Mesenchymal stem cell (in vitro differentiated cells and primary cell): ENCODE measurements at regions not wholly inside any gene's neighbourhood (a gene's known extent, or its start where the extent isn't known, plus 50 kb on each side); places are given as distances from the start of the nearest gene placed in this dataset.

ENCODE experiments used
- DNase-seq: peaks from one replicate; pipeline ENCODE4 v3.0.0-alpha.2; 2013
- H2AFZ ChIP-seq: one replicate; pipeline ENCODE4 v1.6.1; 2013; ENCODE audit warnings: low read depth, mild to moderate bottlenecking, control low read depth, inconsistent platforms, low read length, moderate library complexity
- H2AK5ac ChIP-seq: 2 replicates; pipeline ENCODE4 v1.6.1; 2013; ENCODE audit warnings: low read length, moderate library complexity, mild to moderate bottlenecking, inconsistent platforms; ENCODE audit not compliant: severe bottlenecking
- H2BK120ac ChIP-seq: one replicate; pipeline ENCODE4 v1.6.1; 2013; ENCODE audit warnings: low read depth, mild to moderate bottlenecking, inconsistent platforms, low read length, moderate library complexity
- H2BK12ac ChIP-seq, 2 experiments: one replicate each; pipeline ENCODE4 v1.6.1; 2013; ENCODE audit warnings: inconsistent platforms in 2 of 2, low read length in 2 of 2, mild to moderate bottlenecking in 2 of 2, moderate library complexity in 2 of 2, control low read depth in 1 of 2
- H2BK15ac ChIP-seq: one replicate; pipeline ENCODE4 v1.6.1; 2013; ENCODE audit warnings: mild to moderate bottlenecking, low read depth, inconsistent platforms; ENCODE audit not compliant: poor library complexity, severe bottlenecking
- H2BK5ac ChIP-seq: 2 replicates; pipeline ENCODE4 v1.6.1; 2013; ENCODE audit warnings: low read depth, mild to moderate bottlenecking, low read length, control low read depth, inconsistent platforms; ENCODE audit not compliant: poor library complexity, severe bottlenecking
- H3K14ac ChIP-seq, 2 experiments: one replicate each; pipeline ENCODE4 v1.6.1; 2013; ENCODE audit warnings: inconsistent platforms in 2 of 2, low read length in 2 of 2, control low read depth in 1 of 2, mild to moderate bottlenecking in 1 of 2, moderate library complexity in 1 of 2
- H3K18ac ChIP-seq, 2 experiments: one replicate each; pipeline ENCODE4 v1.6.1; 2013; ENCODE audit warnings: inconsistent platforms in 2 of 2, low read length in 2 of 2, control low read depth in 1 of 2, low read depth in 1 of 2, mild to moderate bottlenecking in 1 of 2
- H3K23ac ChIP-seq, 2 experiments: one replicate each; pipeline ENCODE4 v1.6.1; 2013; ENCODE audit warnings: inconsistent platforms in 2 of 2, low read length in 2 of 2, mild to moderate bottlenecking in 2 of 2, moderate library complexity in 2 of 2, control low read depth in 1 of 2
- H3K27ac ChIP-seq: 2 replicates; pipeline ENCODE4 v1.5.1; 2013; ENCODE audit warnings: mild to moderate bottlenecking, moderate library complexity, low read length, control low read depth, inconsistent platforms; ENCODE audit not compliant: poor library complexity, severe bottlenecking
- H3K27me3 ChIP-seq, 2 experiments: 2 replicates each; pipeline versions ENCODE4 v1.6.1 to v1.7.0; 2013; ENCODE audit warnings: low read length in 2 of 2, mild to moderate bottlenecking in 2 of 2, moderate library complexity in 2 of 2, control low read depth in 1 of 2, inconsistent platforms in 1 of 2; ENCODE audit not compliant: control insufficient read depth in 1 of 2, insufficient read depth in 1 of 2
- H3K36me3 ChIP-seq, 2 experiments: 2 replicates each; pipeline versions ENCODE4 v1.6.1 to v1.7.0; 2013; ENCODE audit warnings: low read length in 2 of 2, control low read depth in 1 of 2, inconsistent platforms in 1 of 2, low read depth in 1 of 2, mild to moderate bottlenecking in 1 of 2; ENCODE audit not compliant: insufficient read depth in 2 of 2, control insufficient read depth in 1 of 2
- H3K4ac ChIP-seq, 2 experiments: one replicate each; pipeline ENCODE4 v1.6.1; 2013; ENCODE audit warnings: inconsistent platforms in 2 of 2, low read length in 2 of 2, mild to moderate bottlenecking in 2 of 2, moderate library complexity in 2 of 2, control low read depth in 1 of 2, low read depth in 1 of 2
- H3K4me1 ChIP-seq: 2 replicates; pipeline ENCODE4 v1.6.1; 2013; ENCODE audit warnings: low read depth, low read length, control low read depth; ENCODE audit not compliant: control insufficient read depth, insufficient read depth
- H3K4me2 ChIP-seq: 2 replicates; pipeline ENCODE4 v1.6.1; 2013; ENCODE audit warnings: low read length, mild to moderate bottlenecking, inconsistent platforms; ENCODE audit not compliant: poor library complexity, severe bottlenecking
- H3K4me3 ChIP-seq, 2 experiments: 2 replicates each; pipeline versions ENCODE4 v1.5.1 to v1.7.0; 2013; ENCODE audit warnings: low read length in 2 of 2, mild to moderate bottlenecking in 2 of 2, control low read depth in 1 of 2, low read depth in 1 of 2; ENCODE audit not compliant: insufficient read depth in 1 of 2
- H3K79me1 ChIP-seq: replicated peaks from 2 replicates; pipeline ENCODE4 v1.6.1; 2013; ENCODE audit warnings: mild to moderate bottlenecking, control low read depth, low read length, inconsistent platforms; ENCODE audit not compliant: poor library complexity, severe bottlenecking
- H3K9ac ChIP-seq: 2 replicates; pipeline ENCODE4 v1.7.0; 2013; ENCODE audit warnings: mild to moderate bottlenecking, low read length, moderate library complexity
- H3K9me3 ChIP-seq: 2 replicates; pipeline ENCODE4 v1.7.0; 2013; ENCODE audit warnings: mild to moderate bottlenecking, low read length; ENCODE audit not compliant: control insufficient read depth
- H4K8ac ChIP-seq: one replicate; pipeline ENCODE4 v1.6.1; 2013; ENCODE audit warnings: inconsistent platforms, mild to moderate bottlenecking, low read length, moderate library complexity
- H4K91ac ChIP-seq: one replicate; pipeline ENCODE4 v1.6.1; 2013; ENCODE audit warnings: mild to moderate bottlenecking, low read length, inconsistent platforms
- WGBS: methylation state at CpG from one replicate; pipeline ENCODE4 v1.1.7; 2013; ENCODE audit warnings: mixed read lengths; 5-methylcytosine and 5-hydroxymethylcytosine counted together

DNA sequence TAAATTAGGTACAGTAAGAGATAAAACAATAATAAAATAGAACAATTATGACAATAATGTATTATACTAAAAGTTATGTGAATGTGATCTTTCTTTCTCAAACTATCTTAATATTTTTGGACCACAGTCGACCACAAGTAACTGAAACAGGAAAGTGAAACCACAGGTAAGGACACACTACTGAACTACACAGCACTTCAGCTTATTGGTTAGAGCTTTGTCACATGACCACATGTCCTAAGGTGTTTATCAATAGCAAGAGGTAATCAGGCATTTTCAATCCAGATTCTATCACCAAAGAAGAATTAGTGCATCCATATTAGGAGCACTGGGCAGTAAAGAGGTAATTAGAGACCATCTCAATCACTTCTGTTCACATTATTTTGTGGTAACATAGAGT, 392.8 kb downstream of the RSL24D1 start:
- H2BK12ac ChIP-seq: no peak overlapping the region
- H2BK5ac ChIP-seq: no peak overlapping the region
- H2BK15ac ChIP-seq: no peak overlapping the region
- DNase-seq: no peak
- H2AFZ ChIP-seq: no peak overlapping the region
- no peak overlapping the region for H3K27ac ChIP-seq
- no peak overlapping the region for H3K18ac ChIP-seq
- no peaks in the 10 kb centered on the region for H3K27me3 ChIP-seq
- H3K4ac ChIP-seq: no peak overlapping the region
- H3K23ac ChIP-seq: no peak overlapping the region
- H4K91ac ChIP-seq: no peak overlapping the region
- no peak overlapping the region for H3K4me2 ChIP-seq
- no peaks in the 10 kb centered on the region for H3K9me3 ChIP-seq
- no peak overlapping the region for H2BK120ac ChIP-seq
- H4K8ac ChIP-seq: no peak overlapping the region
- no peak overlapping the region for H3K14ac ChIP-seq
- no CpG with 5 or more reads among the region's 1 CpG for WGBS
- H3K79me1 ChIP-seq: no peaks in the 10 kb centered on the region
- H3K36me3 ChIP-seq: no peaks in the 10 kb centered on the region
- H2AK5ac ChIP-seq: no peak overlapping the region
- H3K9ac ChIP-seq: no peak overlapping the region
- H3K4me1 ChIP-seq: no peaks in the 10 kb centered on the region
- no peak overlapping the region for H3K4me3 ChIP-seq

DNA sequence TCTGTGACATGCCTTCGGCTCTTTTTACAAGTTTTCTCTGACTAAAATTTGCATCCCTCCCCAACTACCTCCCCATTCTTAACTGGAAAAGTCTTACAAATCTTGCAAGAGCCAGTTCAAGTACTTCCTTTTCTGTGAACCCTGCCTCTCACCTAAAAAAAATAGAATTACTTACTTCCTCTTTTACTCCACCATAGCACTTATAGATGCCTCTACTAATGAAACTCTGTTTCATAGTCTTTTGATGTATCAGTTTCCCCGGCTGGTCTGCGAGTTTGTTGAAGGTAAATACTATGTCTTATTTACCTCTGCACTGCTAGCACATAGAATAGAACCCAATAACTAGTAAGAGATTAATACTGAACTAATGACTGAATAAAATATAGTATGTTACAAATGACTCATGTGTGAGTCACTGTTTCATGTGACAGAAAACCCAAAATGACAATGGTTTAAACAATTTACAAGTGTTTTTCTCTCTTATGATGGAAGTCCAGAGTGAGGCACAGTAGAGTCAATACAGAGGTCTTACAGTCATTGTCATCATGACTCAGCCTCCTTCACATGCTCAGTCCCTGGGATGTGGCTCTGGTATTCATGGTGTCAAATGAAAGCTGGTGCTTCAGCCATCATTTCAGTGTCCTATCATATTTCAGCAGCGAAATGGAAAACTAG, 393.5 kb downstream of the RSL24D1 start:
- 68% methylated on average over 3 of the region's 4 CpGs for WGBS
- Histone ChIP-seq H3K4ac (no peak overlapping the region), H3K4me1 (no peaks in the 10 kb centered on the region), H3K9me3 (no peaks in the 10 kb centered on the region), H3K27ac (no peak overlapping the region), H3K4me2 (no peak overlapping the region), H3K4me3 (no peak overlapping the region), H2AK5ac (no peak overlapping the region), H4K91ac (no peak overlapping the region), H3K36me3 (no peaks in the 10 kb centered on the region), H3K14ac (no peak overlapping the region), H3K79me1 (no peaks in the 10 kb centered on the region), H3K18ac (no peak overlapping the region), H2BK5ac (no peak overlapping the region), H2BK120ac (no peak overlapping the region), H2BK12ac (no peak overlapping the region), H4K8ac (no peak overlapping the region), H2BK15ac (no peak overlapping the region), H2AFZ (no peak overlapping the region), H3K27me3 (no peaks in the 10 kb centered on the region), H3K23ac (no peak overlapping the region), H3K9ac (no peak overlapping the region)
- DNase-seq: no peak

DNA sequence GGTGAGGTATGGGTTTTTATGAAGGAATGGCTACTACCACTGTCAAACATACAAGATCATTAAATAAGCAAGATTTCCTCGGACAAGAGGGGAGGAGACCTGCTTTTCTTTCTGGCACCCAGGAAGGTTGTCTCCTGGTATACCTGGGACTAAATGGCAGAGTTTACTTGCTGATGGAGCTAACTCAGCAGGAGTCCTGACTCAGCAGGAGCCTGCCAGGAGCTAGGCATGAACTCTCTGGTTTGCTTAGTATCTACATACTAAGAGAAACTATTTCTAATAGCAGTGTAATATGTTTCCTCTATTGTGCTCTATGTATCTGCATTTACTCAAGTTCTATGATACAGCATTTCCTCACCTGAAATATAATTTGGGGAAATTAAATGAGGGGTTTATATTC, 404.2 kb downstream of the RSL24D1 start:
- H2AK5ac ChIP-seq: no peak overlapping the region
- H2BK12ac ChIP-seq: no peak overlapping the region
- no peak overlapping the region for H2BK15ac ChIP-seq
- H3K27me3 ChIP-seq: no peaks in the 10 kb centered on the region
- no peak overlapping the region for H3K4me3 ChIP-seq
- H3K4ac ChIP-seq: no peak overlapping the region
- no peaks in the 10 kb centered on the region for H3K36me3 ChIP-seq
- no peak overlapping the region for H3K14ac ChIP-seq
- H3K9ac ChIP-seq: no peak overlapping the region
- 89% methylated on average over 1 of the region's 1 CpG for WGBS
- H3K9me3 ChIP-seq: peaks cover 14% of the 10 kb centered on the region
- no peak overlapping the region for H3K4me2 ChIP-seq
- no peak overlapping the region for H3K23ac ChIP-seq
- no peak overlapping the region for H2BK5ac ChIP-seq
- no peak overlapping the region for H2AFZ ChIP-seq
- no peak overlapping the region for H2BK120ac ChIP-seq
- no peak overlapping the region for H3K27ac ChIP-seq
- no peak overlapping the region for H3K18ac ChIP-seq
- DNase-seq: no peak
- H4K8ac ChIP-seq: no peak overlapping the region
- no peak overlapping the region for H4K91ac ChIP-seq
- no peaks in the 10 kb centered on the region for H3K4me1 ChIP-seq
- no peaks in the 10 kb centered on the region for H3K79me1 ChIP-seq

DNA sequence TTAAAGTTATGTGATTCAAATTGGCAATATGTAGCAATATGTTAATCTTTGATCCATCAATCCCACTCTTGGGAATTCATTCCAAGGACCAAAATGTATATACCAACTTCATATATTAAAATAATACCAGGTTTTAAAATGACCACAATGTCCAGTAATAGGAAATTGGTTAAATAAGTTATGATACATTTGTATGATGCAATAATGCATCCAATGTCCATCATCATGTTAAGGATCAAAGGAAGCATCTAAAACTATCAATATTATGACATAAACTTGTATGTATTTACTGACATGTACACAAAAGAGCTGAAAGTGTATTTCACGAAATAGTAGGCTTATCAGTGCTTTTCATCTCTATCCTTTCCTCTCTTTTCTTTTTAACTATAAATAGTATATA, 406.0 kb downstream of the RSL24D1 start:
- Histone ChIP-seq H4K91ac (no peak overlapping the region), H3K4me2 (no peak overlapping the region)
- WGBS: no CpG with 5 or more reads among the region's 1 CpG

More for the DNA sequence above, 406.0 kb downstream of the RSL24D1 start:
- Histone ChIP-seq H2BK120ac (no peak overlapping the region), H2AFZ (no peak overlapping the region), H3K9ac (no peak overlapping the region), H3K4me3 (no peak overlapping the region), H3K9me3 (peaks cover 21% of the 10 kb centered on the region), H3K18ac (no peak overlapping the region), H2BK5ac (no peak overlapping the region), H2AK5ac (no peak overlapping the region), H3K79me1 (no peaks in the 10 kb centered on the region), H3K4ac (no peak overlapping the region), H3K14ac (no peak overlapping the region), H2BK12ac (no peak overlapping the region), H3K23ac (no peak overlapping the region), H3K27ac (no peak overlapping the region), H4K8ac (no peak overlapping the region), H2BK15ac (no peak overlapping the region), H3K36me3 (no peaks in the 10 kb centered on the region), H3K27me3 (no peaks in the 10 kb centered on the region), H3K4me1 (no peaks in the 10 kb centered on the region)
- no peak for DNase-seq
